Left lung (tissue), 4 donors: ENCODE measurements at regions not wholly inside any gene's neighbourhood (a gene's known extent, or its start where the extent isn't known, plus 50 kb on each side); places are given as distances from the start of the nearest gene placed in this dataset.
A peak's percentile ranks its signal among the peaks of the same experiment; 100 is the strongest.

Experiments used
- ATAC-seq: fragments of 200-7000 bp; cut with Tn5 transposase; one replicate; pipeline ENCODE4 v1.9.1; 2020; ENCODE audit warnings: moderate library complexity
- DNase-seq, 4 donors: peaks; one replicate each; pipeline ENCODE4 v3.0.0-alpha.2; 2013 to 2020
- H3K27ac ChIP-seq, 2 donors: fragments of 200-600 bp; sonication (generic) in 1 of 2; one replicate each; pipeline versions ENCODE4 v1.5.0 to v1.8.0; 2020 to 2021
- H3K27me3 ChIP-seq, 2 donors: fragments of 200-600 bp; sonication (generic) in 1 of 2; one replicate each; pipeline versions ENCODE4 v1.5.0 to v1.8.0; 2020 to 2021
- H3K36me3 ChIP-seq, 2 donors: fragments of 200-600 bp; sonication (generic) in 1 of 2; one replicate each; pipeline versions ENCODE4 v1.5.0 to v1.8.0; 2020 to 2021
- H3K4me1 ChIP-seq, 2 donors: fragments of 200-600 bp; one replicate each; pipeline ENCODE4 v1.8.0; 2021
- H3K4me3 ChIP-seq, 2 donors: fragments of 200-600 bp; sonication (generic) in 1 of 2; one replicate each; pipeline versions ENCODE4 v1.5.0 to v1.8.0; 2020 to 2021; ENCODE audit warnings: mild to moderate bottlenecking in 1 of 2
- H3K9me3 ChIP-seq, 2 donors: fragments of 200-600 bp; sonication (generic) in 1 of 2; one replicate each; pipeline versions ENCODE4 v1.5.0 to v1.8.0; 2020 to 2021
- CTCF ChIP-seq, 2 donors: fragments of 200-600 bp; sonication (generic) in 1 of 2; IDR thresholded peaks; one replicate each; pipeline versions ENCODE4 v1.5.0 to v1.8.0; 2021; ENCODE audit warnings: antibody characterized with exemption in 2 of 2
- intact Hi-C, 2 donors: fragments of 100-400 bp; cut with DNase I; formaldehyde crosslinking; loops; one replicate each; pipeline versions ENCODE4 v1.11.2 to v1.14.2; 2022
- donor health status: DM: no; HTN: yes; CAD: no.
- donor health status: DM: no; HTN: no; CAD: no.

- Histone ChIP-seq H3K4me1 (peaks cover 14 to 32% of the 10 kb centered on the region in 2 donors), H3K27me3 (no peaks in the 10 kb centered on the region), H3K9me3 (no peaks in the 10 kb centered on the region), H3K36me3 (no peaks in the 10 kb centered on the region), H3K27ac (no peak overlapping the region), H3K4me3 (no peak overlapping the region)
- no peak for TF ChIP-seq CTCF (IDR thresholded peaks at IDR 0.05)
- DNase-seq (no peak), ATAC-seq (no peak)
- intact Hi-C loops = no loop called here
Measured at GRCh38 chr5:54705994-54706653, 188.6 kb downstream of the SNX18 start.

- H3K27ac ChIP-seq = no peak overlapping the region
- no peak for ATAC-seq
- H3K27me3 ChIP-seq = no peaks in the 10 kb centered on the region
- no peaks in the 10 kb centered on the region for H3K36me3 ChIP-seq
- DNase-seq = no peak
- H3K4me1 ChIP-seq = peaks cover 14 to 37% of the 10 kb centered on the region in 2 donors
- intact Hi-C loops = no loop called here
- no peaks in the 10 kb centered on the region for H3K9me3 ChIP-seq
- no peak for TF ChIP-seq CTCF (IDR thresholded peaks at IDR 0.05)
- H3K4me3 ChIP-seq = no peak overlapping the region
Measured at GRCh38 chr5:54704825-54705224, 187.3 kb downstream of the SNX18 start.

GRCh38 chr5:54704333-54704732 lies 186.8 kb downstream of the SNX18 start:
- no peak overlapping the region for H3K27ac ChIP-seq
- H3K27me3 ChIP-seq = no peaks in the 10 kb centered on the region
- DNase-seq (peak in 1 of 4 donors; percentile 60), ATAC-seq (no peak)
- H3K4me3 ChIP-seq = no peak overlapping the region
- intact Hi-C loops = no loop called here
- no peaks in the 10 kb centered on the region for H3K9me3 ChIP-seq
- H3K36me3 ChIP-seq = no peaks in the 10 kb centered on the region
- peaks cover 14 to 37% of the 10 kb centered on the region in 2 donors for H3K4me1 ChIP-seq
- no peak for TF ChIP-seq CTCF (IDR thresholded peaks at IDR 0.05)

- H3K27ac ChIP-seq = no peak overlapping the region
- ATAC-seq (no peak), DNase-seq (no peak)
- no peak overlapping the region for H3K4me3 ChIP-seq
- TF ChIP-seq CTCF (IDR thresholded peaks at IDR 0.05) = no peak
- H3K27me3 ChIP-seq = no peaks in the 10 kb centered on the region
- H3K4me1 ChIP-seq = peaks cover 14 to 37% of the 10 kb centered on the region in 2 donors
- intact Hi-C loops = no loop called here
- no peaks in the 10 kb centered on the region for H3K9me3 ChIP-seq
- no peaks in the 10 kb centered on the region for H3K36me3 ChIP-seq
Measured at GRCh38 chr5:54703565-54704255, 186.2 kb downstream of the SNX18 start.

GRCh38 chr5:54703133-54703532 lies 185.6 kb downstream of the SNX18 start:
- DNase-seq (no peak), ATAC-seq (peak; percentile 55)
- Histone ChIP-seq H3K4me3 (no peak overlapping the region), H3K27ac (peak overlapping the region in 1 of 2 donors; percentile 30), H3K4me1 (peaks cover 14 to 37% of the 10 kb centered on the region in 2 donors), H3K9me3 (no peaks in the 10 kb centered on the region), H3K36me3 (no peaks in the 10 kb centered on the region), H3K27me3 (no peaks in the 10 kb centered on the region)
- TF ChIP-seq CTCF (IDR thresholded peaks at IDR 0.05) = no peak
- intact Hi-C loops = no loop called here
